ENCODE measurements at regions not wholly inside any gene's neighbourhood (a gene's known extent, or its start where the extent isn't known, plus 50 kb on each side); places are given as distances from the start of the nearest gene placed in this dataset.
"Not testable (repeated sequence)": the region's sequence is repeated elsewhere in the genome, so short reads cannot be mapped to it uniquely, and the experiment has no call there.

GRCh38 chr7:67663644-67664043 lies 667.0 kb downstream of the TYW1 start:
- H3K4me3 Mint-ChIP-seq: no peak overlapping the region
- no peaks in the 10 kb centered on the region for H3K27me3 Mint-ChIP-seq (ENCODE audit: low read depth)
- no peaks in the 10 kb centered on the region for H3K36me3 Mint-ChIP-seq (ENCODE audit: low read depth)
- no peaks in the 10 kb centered on the region for H3K4me1 Mint-ChIP-seq (ENCODE audit: low read depth)
- CTCF ChIA-PET: no interaction called here
- H3K27ac Mint-ChIP-seq: no peak overlapping the region
- H3K9me3 Mint-ChIP-seq: no peaks in the 10 kb centered on the region
- intact Hi-C loops (cut with micrococcal nuclease): no loop called here
- DNase-seq: no peak

DNA sequence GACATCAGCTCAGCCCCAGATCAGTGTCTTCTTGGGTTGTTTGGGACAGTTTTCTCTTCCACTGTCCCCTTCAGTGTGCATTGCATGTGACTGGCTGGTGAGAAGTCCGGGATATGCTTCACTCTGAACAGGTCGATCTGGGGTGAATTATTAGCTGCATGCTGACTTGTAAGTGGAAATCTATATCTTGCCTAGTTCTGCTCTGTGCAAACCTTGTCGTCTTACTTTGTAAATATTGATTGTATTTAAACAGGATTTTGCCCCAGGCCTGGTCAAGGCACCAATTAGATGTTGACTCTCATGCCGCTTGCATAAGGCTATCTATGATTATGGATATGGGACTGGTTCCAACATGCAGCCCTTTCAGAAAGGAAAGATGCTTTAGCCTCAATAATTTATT lies 669.7 kb downstream of the TYW1 start:
- intact Hi-C loops (cut with micrococcal nuclease); H3K4me3 Mint-ChIP-seq; H3K9me3 Mint-ChIP-seq; H3K27me3 Mint-ChIP-seq (ENCODE audit: low read depth); DNase-seq; H3K36me3 Mint-ChIP-seq (ENCODE audit: low read depth); H3K27ac Mint-ChIP-seq; H3K4me1 Mint-ChIP-seq (ENCODE audit: low read depth): not testable (repeated sequence)
- CTCF ChIA-PET: interaction anchor here (0.6 kb wide), 1 partner anchor 334 kb away, joined by 3 read pairs; no protein-coding TSS in a partner anchor

- intact Hi-C loops (cut with micrococcal nuclease): no loop called here
Measured at GRCh38 chr7:67671006-67671548, 674.4 kb downstream of the TYW1 start.

GRCh38 chr7:67673861-67674260 lies 677.2 kb downstream of the TYW1 start:
- H3K4me1 Mint-ChIP-seq (ENCODE audit: low read depth): no peaks in the 10 kb centered on the region
- H3K36me3 Mint-ChIP-seq (ENCODE audit: low read depth): no peaks in the 10 kb centered on the region
- CTCF ChIA-PET: no interaction called here
- no peak overlapping the region for H3K27ac Mint-ChIP-seq
- peaks cover 37% of the 10 kb centered on the region for H3K9me3 Mint-ChIP-seq
- no peaks in the 10 kb centered on the region for H3K27me3 Mint-ChIP-seq (ENCODE audit: low read depth)
- intact Hi-C loops (cut with micrococcal nuclease): no loop called here
- H3K4me3 Mint-ChIP-seq: no peak overlapping the region
- DNase-seq: no peak

More at GRCh38 chr7:67671006-67671548, 674.4 kb downstream of the TYW1 start:
- Mint-ChIP-seq H3K4me3 (no peak overlapping the region), H3K27me3 (ENCODE audit: low read depth) (no peaks in the 10 kb centered on the region), H3K36me3 (ENCODE audit: low read depth) (no peaks in the 10 kb centered on the region), H3K4me1 (ENCODE audit: low read depth) (no peaks in the 10 kb centered on the region), H3K9me3 (peaks cover 27% of the 10 kb centered on the region), H3K27ac (no peak overlapping the region)
- no peak for DNase-seq
- CTCF ChIA-PET: no interaction called here

DNA sequence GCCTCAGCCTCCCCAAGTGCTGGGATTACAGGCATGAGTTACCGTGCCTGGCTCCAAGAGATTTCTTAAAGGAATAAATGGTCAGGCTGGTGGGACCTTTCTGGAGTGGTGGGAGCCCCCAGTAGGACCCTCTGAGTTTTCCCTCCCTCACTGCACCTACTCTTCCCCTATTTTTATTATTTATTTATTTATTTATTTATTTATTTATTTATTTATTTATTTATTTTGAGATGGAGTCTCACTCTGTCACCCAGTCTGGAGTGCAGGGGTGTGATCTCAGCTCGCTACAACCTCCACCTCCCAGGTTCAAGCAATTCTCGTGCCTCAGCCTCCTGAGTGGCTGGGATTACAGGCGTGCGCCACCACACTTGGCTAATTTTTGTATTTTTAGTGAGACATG lies 678.2 kb downstream of the TYW1 start:
- H3K36me3 Mint-ChIP-seq (ENCODE audit: low read depth); intact Hi-C loops (cut with micrococcal nuclease); H3K4me1 Mint-ChIP-seq (ENCODE audit: low read depth); CTCF ChIA-PET; H3K27me3 Mint-ChIP-seq (ENCODE audit: low read depth); DNase-seq; H3K4me3 Mint-ChIP-seq; H3K27ac Mint-ChIP-seq: not testable (repeated sequence)
- H3K9me3 Mint-ChIP-seq: peaks cover 35% of the 10 kb centered on the region

GRCh38 chr7:67675971-67676370 lies 679.3 kb downstream of the TYW1 start:
- H3K36me3 Mint-ChIP-seq (ENCODE audit: low read depth): no peaks in the 10 kb centered on the region
- no peak overlapping the region for H3K27ac Mint-ChIP-seq
- H3K4me3 Mint-ChIP-seq: no peak overlapping the region
- no peaks in the 10 kb centered on the region for H3K4me1 Mint-ChIP-seq (ENCODE audit: low read depth)
- DNase-seq: no peak
- intact Hi-C loops (cut with micrococcal nuclease): no loop called here
- H3K9me3 Mint-ChIP-seq: peaks cover 32% of the 10 kb centered on the region
- H3K27me3 Mint-ChIP-seq (ENCODE audit: low read depth): no peaks in the 10 kb centered on the region
- CTCF ChIA-PET: interaction anchor here (0.7 kb wide), 1 partner anchor 887 kb away, joined by 3 read pairs; no protein-coding TSS in a partner anchor

GRCh38 chr7:67678419-67678818 lies 681.8 kb downstream of the TYW1 start:
- H3K36me3 Mint-ChIP-seq (ENCODE audit: low read depth): no peaks in the 10 kb centered on the region
- CTCF ChIA-PET: no interaction called here
- H3K4me1 Mint-ChIP-seq (ENCODE audit: low read depth): no peaks in the 10 kb centered on the region
- H3K4me3 Mint-ChIP-seq: no peak overlapping the region
- DNase-seq: no peak
- peaks cover 21% of the 10 kb centered on the region for H3K9me3 Mint-ChIP-seq
- no peaks in the 10 kb centered on the region for H3K27me3 Mint-ChIP-seq (ENCODE audit: low read depth)
- intact Hi-C loops (cut with micrococcal nuclease): no loop called here
- no peak overlapping the region for H3K27ac Mint-ChIP-seq

GRCh38 chr7:67683628-67684027 lies 687.0 kb downstream of the TYW1 start:
- H3K4me1 Mint-ChIP-seq (ENCODE audit: low read depth): no peaks in the 10 kb centered on the region
- no peaks in the 10 kb centered on the region for H3K36me3 Mint-ChIP-seq (ENCODE audit: low read depth)
- no peak overlapping the region for H3K4me3 Mint-ChIP-seq
- H3K9me3 Mint-ChIP-seq: peaks cover 6% of the 10 kb centered on the region
- CTCF ChIA-PET: interaction anchor here (0.6 kb wide), 1 partner anchor 61 kb away, joined by 3 read pairs; no protein-coding TSS in a partner anchor
- DNase-seq: no peak
- no peak overlapping the region for H3K27ac Mint-ChIP-seq
- H3K27me3 Mint-ChIP-seq (ENCODE audit: low read depth): no peaks in the 10 kb centered on the region
- intact Hi-C loops (cut with micrococcal nuclease): no loop called here

GRCh38 chr7:67690700-67691099 lies 694.1 kb downstream of the TYW1 start:
- CTCF ChIA-PET: interaction anchor here (1.3 kb wide), 1 partner anchor 21 kb away, joined by 3 read pairs; no protein-coding TSS in a partner anchor
- no peak overlapping the region for H3K4me3 Mint-ChIP-seq
- H3K27ac Mint-ChIP-seq: no peak overlapping the region

DNA sequence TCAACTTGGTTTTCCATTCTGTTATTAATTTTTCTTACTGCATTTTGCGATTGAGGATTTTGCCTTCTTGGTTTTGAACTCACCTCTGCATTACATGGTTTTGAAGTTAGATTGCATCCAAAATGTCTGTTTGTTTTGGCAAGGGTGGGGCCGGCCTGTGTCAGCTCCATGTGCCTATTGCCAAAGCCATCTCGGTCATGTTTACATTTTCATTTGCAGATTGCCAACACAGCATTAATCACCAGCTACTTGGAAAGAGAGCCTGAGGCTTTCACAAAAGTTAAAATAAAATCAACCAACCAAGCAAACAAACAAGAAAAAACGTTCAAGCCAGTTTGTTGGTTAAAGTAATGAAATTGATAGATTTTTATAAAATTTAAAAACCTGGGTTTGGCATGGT lies 695.8 kb downstream of the TYW1 start:
- no peak overlapping the region for H3K27ac Mint-ChIP-seq
- no peak for DNase-seq
- intact Hi-C loops (cut with micrococcal nuclease): no loop called here
- H3K9me3 Mint-ChIP-seq: peaks cover 7% of the 10 kb centered on the region
- CTCF ChIA-PET: no interaction called here
- no peaks in the 10 kb centered on the region for H3K4me1 Mint-ChIP-seq (ENCODE audit: low read depth)
- peaks cover 1% of the 10 kb centered on the region for H3K36me3 Mint-ChIP-seq (ENCODE audit: low read depth)
- no peak overlapping the region for H3K4me3 Mint-ChIP-seq
- H3K27me3 Mint-ChIP-seq (ENCODE audit: low read depth): no peaks in the 10 kb centered on the region

More at GRCh38 chr7:67690700-67691099, 694.1 kb downstream of the TYW1 start:
- H3K36me3 Mint-ChIP-seq (ENCODE audit: low read depth): peaks cover 1% of the 10 kb centered on the region
- H3K9me3 Mint-ChIP-seq: peaks cover 9% of the 10 kb centered on the region
- H3K4me1 Mint-ChIP-seq (ENCODE audit: low read depth): no peaks in the 10 kb centered on the region
- no peaks in the 10 kb centered on the region for H3K27me3 Mint-ChIP-seq (ENCODE audit: low read depth)
- intact Hi-C loops (cut with micrococcal nuclease): no loop called here
- DNase-seq: no peak

GRCh38 chr7:67696124-67696523 lies 699.5 kb downstream of the TYW1 start:
- intact Hi-C loops (cut with micrococcal nuclease): no loop called here
- DNase-seq: no peak
- H3K27me3 Mint-ChIP-seq (ENCODE audit: low read depth): no peaks in the 10 kb centered on the region
- H3K9me3 Mint-ChIP-seq: peaks cover 5% of the 10 kb centered on the region
- no peak overlapping the region for H3K4me3 Mint-ChIP-seq
- CTCF ChIA-PET: no interaction called here
- no peaks in the 10 kb centered on the region for H3K4me1 Mint-ChIP-seq (ENCODE audit: low read depth)
- H3K36me3 Mint-ChIP-seq (ENCODE audit: low read depth): peaks cover 1% of the 10 kb centered on the region
- no peak overlapping the region for H3K27ac Mint-ChIP-seq

- CTCF ChIA-PET: no interaction called here
- peaks cover 4% of the 10 kb centered on the region for H3K9me3 Mint-ChIP-seq
- H3K27ac Mint-ChIP-seq: no peak overlapping the region
- H3K4me1 Mint-ChIP-seq (ENCODE audit: low read depth): no peaks in the 10 kb centered on the region
- intact Hi-C loops (cut with micrococcal nuclease): no loop called here
- no peak overlapping the region for H3K4me3 Mint-ChIP-seq
- H3K36me3 Mint-ChIP-seq (ENCODE audit: low read depth): peaks cover 1% of the 10 kb centered on the region
- no peaks in the 10 kb centered on the region for H3K27me3 Mint-ChIP-seq (ENCODE audit: low read depth)
- no peak for DNase-seq
Measured at GRCh38 chr7:67696878-67697277, 700.2 kb downstream of the TYW1 start.

DNA sequence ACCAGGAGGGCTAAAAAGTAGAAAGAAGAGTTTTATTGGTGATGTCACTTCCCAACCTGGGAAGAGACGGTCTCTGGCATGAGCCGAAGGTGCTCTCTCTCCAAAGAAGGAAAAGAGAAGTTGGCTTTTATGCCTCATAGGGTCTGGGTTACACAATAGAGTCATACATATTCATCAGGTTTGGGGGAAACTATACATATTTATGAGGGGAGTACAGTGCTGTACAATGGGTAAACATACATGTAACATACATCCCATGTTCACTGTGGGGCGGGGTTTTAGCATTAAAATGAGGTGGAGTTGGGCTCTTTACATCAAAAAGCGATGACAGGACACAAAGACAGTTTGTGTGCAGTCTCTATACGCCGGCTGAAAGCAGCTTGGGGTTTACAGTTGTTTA lies 701.7 kb downstream of the TYW1 start:
- Mint-ChIP-seq H3K27ac (no peak overlapping the region), H3K4me3 (no peak overlapping the region), H3K27me3 (ENCODE audit: low read depth) (no peaks in the 10 kb centered on the region), H3K4me1 (ENCODE audit: low read depth) (no peaks in the 10 kb centered on the region), H3K9me3 (peaks cover 2% of the 10 kb centered on the region), H3K36me3 (ENCODE audit: low read depth) (peaks cover 1% of the 10 kb centered on the region)
- CTCF ChIA-PET: no interaction called here
- intact Hi-C loops (cut with micrococcal nuclease): no loop called here
- no peak for DNase-seq

Data from activated naive CD4-positive, alpha-beta T cell treated with anti-CD3 and anti-CD28 coated beads for 36 hours (primary cell).